CD4-positive, alpha-beta T cell treated with Interleukin-4 for 1 hour (primary cell): ENCODE measurements at regions not wholly inside any gene's neighbourhood (a gene's known extent, or its start where the extent isn't known, plus 50 kb on each side); places are given as distances from the start of the nearest gene placed in this dataset.
"Not testable (repeated sequence)": the region's sequence is repeated elsewhere in the genome, so short reads cannot be mapped to it uniquely, and the experiment has no call there.

ENCODE experiments used
- DNase-seq, 2 donors: peaks; one replicate each; pipeline ENCODE4 v3.0.0-alpha.2; 2020 to 2022

DNA sequence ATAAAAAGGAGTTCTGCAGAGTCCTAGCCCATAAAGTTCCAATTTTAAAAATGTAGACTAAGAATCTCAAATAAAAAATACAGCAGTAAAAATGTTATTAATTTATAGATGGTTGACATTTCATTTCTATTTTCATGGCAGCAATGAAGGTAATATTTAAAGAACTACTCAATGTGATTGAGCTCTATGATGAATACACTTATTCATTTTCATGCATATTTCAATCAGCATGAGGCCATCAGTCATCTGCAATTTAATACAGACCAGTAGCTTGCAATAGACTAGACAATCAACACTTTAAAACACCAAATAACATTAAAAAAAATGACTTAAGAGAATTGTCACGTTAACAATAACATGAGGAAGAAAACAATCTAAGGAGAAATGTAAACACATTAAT lies 1295.8 kb upstream of the ALCAM start:
- no peak for DNase-seq

GRCh38 chr3:104080088-104080626 lies 1286.6 kb upstream of the ALCAM start:
- DNase-seq, result no peak

GRCh38 chr3:104088738-104089137 lies 1278.0 kb upstream of the ALCAM start:
- no peak for DNase-seq

GRCh38 chr3:104089987-104090386 lies 1276.7 kb upstream of the ALCAM start:
- not testable (repeated sequence) for DNase-seq

- no peak for DNase-seq
These were observed 1265.0 kb upstream of the ALCAM start for GRCh38 chr3:104101736-104102135.

DNA sequence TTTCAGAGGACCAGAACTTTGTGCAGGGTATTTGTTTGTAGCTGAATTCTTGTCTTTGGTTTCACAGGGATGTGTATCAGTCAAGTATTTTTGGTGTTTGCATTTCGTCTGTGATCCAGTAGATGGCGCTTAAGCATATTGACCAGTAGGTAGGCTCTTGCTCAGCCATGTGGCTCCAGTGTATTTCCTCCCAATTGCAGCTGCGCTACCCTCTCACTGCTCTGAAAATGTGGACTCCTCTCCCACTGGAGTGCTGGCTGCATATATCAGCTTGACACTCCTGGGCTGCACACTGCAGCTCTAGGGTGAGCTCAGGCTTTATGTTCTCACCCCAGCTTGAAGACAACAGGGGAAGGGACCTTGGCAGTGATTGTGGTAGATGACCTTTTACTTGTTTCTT lies 1264.3 kb upstream of the ALCAM start:
- no peak for DNase-seq

GRCh38 chr3:104106276-104106675 lies 1260.4 kb upstream of the ALCAM start:
- no peak for DNase-seq

DNA sequence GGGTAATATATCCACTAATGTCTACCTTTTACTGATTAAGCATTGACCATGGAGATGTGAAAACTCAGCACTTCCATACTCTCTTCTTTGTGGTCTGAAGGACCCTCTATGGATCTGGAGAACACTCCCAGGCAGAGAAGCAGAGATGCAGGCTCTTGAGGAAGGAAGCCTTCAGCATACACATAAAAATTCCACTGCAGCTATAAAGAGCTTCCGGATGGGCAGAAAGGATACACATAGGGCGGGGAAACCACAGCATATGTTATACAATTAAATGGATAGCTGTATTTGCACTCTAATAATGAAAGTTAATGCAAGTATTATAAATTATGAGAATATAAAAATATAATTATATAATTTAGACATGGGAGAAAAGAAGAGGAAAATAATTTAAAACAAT lies 1258.2 kb upstream of the ALCAM start:
- no peak for DNase-seq

DNA sequence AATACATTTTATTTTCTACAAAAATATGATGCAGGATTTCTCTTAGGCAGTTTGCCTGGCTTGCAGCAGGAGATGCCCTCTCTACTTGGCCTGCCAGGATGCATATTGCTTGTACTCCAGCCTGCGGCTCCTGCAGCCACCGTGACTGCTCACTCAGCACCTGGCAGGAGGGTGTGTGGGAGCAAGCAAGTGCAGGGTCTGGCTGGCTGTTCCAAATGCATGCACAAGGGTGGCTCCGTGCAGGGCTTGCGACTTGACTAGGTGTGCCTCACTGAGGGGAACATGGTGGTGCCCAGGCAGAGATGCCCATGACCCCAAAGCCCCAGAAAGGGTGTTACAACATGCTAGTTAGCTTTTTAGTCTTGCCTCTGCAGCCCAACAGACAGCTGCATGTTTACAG lies 1240.2 kb upstream of the ALCAM start:
- no peak for DNase-seq

GRCh38 chr3:104126864-104127553 lies 1239.7 kb upstream of the ALCAM start:
- no peak for DNase-seq

GRCh38 chr3:104127830-104128229 lies 1238.9 kb upstream of the ALCAM start:
- no peak for DNase-seq

GRCh38 chr3:104132566-104133403 lies 1233.9 kb upstream of the ALCAM start:
- DNase-seq, result no peak

DNA sequence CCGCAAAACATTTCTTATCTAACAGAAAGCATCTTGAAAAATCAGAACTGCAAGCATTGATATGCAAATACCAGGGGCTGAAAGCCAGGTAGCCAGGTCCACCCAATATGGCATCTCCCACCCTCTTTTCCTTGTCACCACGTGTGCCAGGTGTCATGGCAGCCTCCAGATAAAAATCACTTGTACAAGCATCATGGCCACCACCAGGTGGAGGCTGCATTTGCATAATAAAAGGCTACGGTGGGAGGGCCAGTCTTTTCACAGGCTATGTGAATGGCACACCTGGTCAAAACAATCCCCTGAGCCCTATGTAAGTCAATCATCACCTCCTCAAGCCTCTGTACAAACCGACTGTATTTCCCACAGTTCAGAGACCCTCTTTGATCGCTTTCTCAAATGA lies 1233.1 kb upstream of the ALCAM start:
- DNase-seq, result no peak

DNA sequence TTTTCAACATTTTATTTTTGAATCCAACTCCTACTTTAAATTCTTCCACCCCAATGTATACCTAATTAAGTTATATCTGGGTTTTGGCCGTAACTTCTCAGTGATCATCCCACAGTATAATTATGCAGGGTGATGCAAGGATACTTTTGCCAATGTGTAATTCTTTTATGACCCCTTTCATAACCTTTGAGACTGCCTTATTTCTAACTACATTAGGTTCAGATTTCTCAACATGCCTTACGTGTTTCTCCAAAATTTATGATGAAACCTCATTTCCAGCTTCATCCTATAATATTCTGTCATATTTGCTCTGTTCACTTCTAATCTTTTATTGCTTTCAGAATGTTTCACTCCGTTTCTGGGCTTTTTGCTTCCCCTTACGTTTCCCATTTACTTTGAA lies 1229.6 kb upstream of the ALCAM start:
- DNase-seq, result no peak

GRCh38 chr3:104145164-104145563 lies 1221.5 kb upstream of the ALCAM start:
- no peak for DNase-seq

- no peak for DNase-seq
These were observed 1217.6 kb upstream of the ALCAM start for GRCh38 chr3:104149154-104149553.

DNA sequence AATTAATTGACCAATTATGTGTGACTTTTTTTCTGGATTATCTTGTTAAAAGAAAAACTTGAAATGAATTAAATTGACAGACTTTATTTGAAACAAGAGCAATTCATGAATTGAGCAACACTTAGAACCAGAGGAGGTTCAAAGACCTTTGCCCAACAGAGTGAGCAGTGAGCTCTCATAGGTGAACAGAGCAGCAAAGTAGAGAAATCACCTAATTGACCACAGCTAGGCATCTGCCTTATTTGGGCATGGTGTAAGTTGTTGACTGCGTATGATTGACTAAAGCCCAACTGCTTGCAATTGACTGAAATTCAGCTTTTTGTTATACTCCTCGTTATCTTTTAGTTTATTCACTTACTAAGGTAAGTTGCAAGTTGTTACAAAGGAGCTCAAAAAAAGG lies 1216.0 kb upstream of the ALCAM start:
- no peak for DNase-seq

DNA sequence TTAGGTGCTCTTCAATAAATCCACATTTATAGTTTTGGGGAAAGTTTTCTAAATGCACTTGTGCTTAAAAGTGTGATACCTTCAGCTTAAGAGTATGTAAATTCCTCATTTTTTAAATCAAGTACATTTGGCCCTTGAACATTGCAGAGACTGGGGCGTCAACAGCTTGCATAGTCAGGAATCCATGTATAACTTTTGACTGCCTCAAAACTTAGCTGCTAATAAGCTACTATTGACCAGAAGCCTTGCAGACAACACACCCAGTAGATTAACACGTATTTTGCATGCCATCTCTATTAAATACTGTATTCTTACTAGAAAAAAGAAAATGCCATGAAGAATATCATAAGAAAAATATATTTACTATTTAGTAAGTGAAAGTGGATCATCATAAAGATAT lies 1211.8 kb upstream of the ALCAM start:
- no peak for DNase-seq

GRCh38 chr3:104165866-104166265 lies 1200.8 kb upstream of the ALCAM start:
- DNase-seq, result no peak

GRCh38 chr3:104168386-104168785 lies 1198.3 kb upstream of the ALCAM start:
- DNase-seq, result no peak

DNA sequence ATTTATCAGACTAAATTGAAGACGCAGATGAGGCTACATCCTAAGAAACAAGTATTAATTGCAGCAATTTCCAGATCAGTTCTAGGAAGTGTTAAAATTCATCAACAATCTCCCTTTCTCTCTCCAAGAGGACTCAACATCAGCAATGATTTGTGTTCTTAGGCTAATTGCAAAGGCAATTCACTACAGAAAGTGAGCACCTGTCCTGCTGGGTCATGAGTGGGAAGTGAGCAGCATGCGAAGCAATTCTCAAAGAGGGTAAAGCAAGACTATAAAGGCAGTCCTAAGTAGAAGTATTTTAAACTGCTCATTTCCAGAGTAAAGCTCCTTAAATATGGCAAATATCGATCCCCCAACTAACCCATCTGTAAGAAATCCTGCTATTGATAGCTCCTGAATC lies 1191.0 kb upstream of the ALCAM start:
- no peak for DNase-seq

- no peak for DNase-seq
These were observed 1190.0 kb upstream of the ALCAM start for GRCh38 chr3:104176706-104177105.

DNA sequence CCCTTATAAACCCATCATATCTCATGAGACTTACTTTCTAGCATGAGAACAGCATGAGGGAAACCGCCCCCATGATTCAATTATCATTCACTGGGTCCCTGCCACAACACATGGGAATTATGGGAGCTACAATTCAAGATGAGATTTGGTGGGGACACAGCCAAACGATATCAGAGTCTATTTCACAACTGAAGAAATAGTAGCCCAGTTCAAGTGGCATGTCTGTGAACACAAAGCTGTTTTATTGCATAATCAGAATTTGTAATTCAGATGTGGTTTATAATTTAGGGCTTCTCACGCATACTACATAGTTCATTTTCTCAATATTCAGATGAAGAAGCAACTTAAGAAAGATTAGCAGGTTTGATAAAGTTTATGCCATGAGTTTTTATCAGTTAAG lies 1188.0 kb upstream of the ALCAM start:
- no peak for DNase-seq

DNA sequence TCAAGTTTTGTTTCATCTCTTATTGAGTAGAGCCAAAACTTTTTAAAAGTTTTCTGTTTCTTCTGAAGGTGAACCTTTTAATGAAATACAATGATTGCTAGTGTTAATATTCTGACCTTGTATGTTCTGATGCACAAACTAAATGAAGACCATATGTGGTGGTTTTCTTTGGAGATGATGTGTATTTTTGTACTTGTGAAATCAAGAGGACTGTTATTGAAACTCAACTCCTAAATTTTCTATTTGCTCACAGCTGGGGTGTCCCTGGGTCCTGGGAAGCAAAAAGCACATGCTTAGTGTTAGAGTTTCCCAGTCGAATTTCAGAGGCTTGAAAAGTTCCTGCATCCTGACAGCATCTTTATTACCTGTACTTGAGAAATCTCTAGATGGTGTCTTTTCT lies 1185.8 kb upstream of the ALCAM start:
- no peak for DNase-seq
